SU-DHL-6 (cell line): ENCODE measurements at regions not wholly inside any gene's neighbourhood (a gene's known extent, or its start where the extent isn't known, plus 50 kb on each side); places are given as distances from the start of the nearest gene placed in this dataset.

Experiments
- H2AFZ ChIP-seq: fragments of 200-600 bp; sonication (generic); 2 replicates; pipeline ENCODE4 v1.6.1; 2014; ENCODE audit warnings: low read depth, mild to moderate bottlenecking, moderate library complexity, mixed read lengths, antibody characterized with exemption, low read length; ENCODE audit not compliant: severe bottlenecking
- H3F3A ChIP-seq: fragments of 200-600 bp; shearing (Covaris generic); 2 replicates; pipeline ENCODE4 v1.6.0; 2016; ENCODE audit warnings: antibody characterized with exemption, mild to moderate bottlenecking; ENCODE audit not compliant: insufficient read depth
- H3K27ac ChIP-seq: fragments of 200-600 bp; sonication (generic); 2 replicates; pipeline ENCODE4 v1.5.1; 2016; ENCODE audit warnings: low read depth, mild to moderate bottlenecking, low read length, moderate library complexity, mixed read lengths
- H3K27me3 ChIP-seq: fragments of 200-600 bp; sonication (generic), shearing (Covaris generic); 2 replicates; pipeline ENCODE4 v1.6.0; 2014; ENCODE audit warnings: mild to moderate bottlenecking, low read length
- H3K36me3 ChIP-seq: fragments of 200-600 bp; sonication (generic); 2 replicates; pipeline ENCODE4 v1.6.1; 2014; ENCODE audit warnings: mild to moderate bottlenecking, low read length, mixed read lengths
- H3K4me2 ChIP-seq: fragments of 300-600, 200-600 bp; shearing (Covaris generic), sonication (generic); 2 replicates; pipeline ENCODE4 v1.6.0; 2014; ENCODE audit warnings: low read length, low read depth, mild to moderate bottlenecking; ENCODE audit not compliant: poor library complexity, severe bottlenecking
- H3K4me3 ChIP-seq: fragments of 200-600 bp; sonication (generic); 2 replicates; pipeline ENCODE4 v1.5.1; 2014; ENCODE audit warnings: antibody characterized with exemption, low read length, mild to moderate bottlenecking, mixed read lengths; ENCODE audit not compliant: insufficient read depth, poor library complexity, severe bottlenecking
- H3K79me2 ChIP-seq: fragments of 200-600 bp; sonication (generic); 2 replicates; pipeline ENCODE4 v1.6.1; 2014; ENCODE audit warnings: mild to moderate bottlenecking, low read length, moderate library complexity; ENCODE audit not compliant: insufficient read depth
- H3K9ac ChIP-seq: fragments of 200-600 bp; sonication (generic); 2 replicates; pipeline ENCODE4 v1.7.0; 2014; ENCODE audit warnings: mild to moderate bottlenecking, low read length
- H3K9me2 ChIP-seq: fragments of 200-600 bp; sonication (generic); replicated peaks from 2 replicates; pipeline ENCODE4 v1.6.1; 2014; ENCODE audit warnings: low read length; ENCODE audit not compliant: insufficient read depth
- H3K9me3 ChIP-seq: fragments of 200-600 bp; sonication (generic); 2 replicates; pipeline ENCODE4 v1.6.1; 2014; ENCODE audit warnings: low read length, mixed read lengths; ENCODE audit not compliant: insufficient read depth
- H4K20me1 ChIP-seq: fragments of 200-600 bp; sonication (generic); 2 replicates; pipeline ENCODE4 v1.6.1; 2014; ENCODE audit warnings: low read depth, mild to moderate bottlenecking, antibody characterized with exemption, low read length, moderate library complexity, mixed read lengths
- EZH2phosphoT487 ChIP-seq: fragments of 200-600 bp; sonication (generic), shearing (Covaris generic); conservative IDR thresholded peaks from 2 replicates; pipeline ENCODE4 v1.6.1; 2018; ENCODE audit warnings: mild to moderate bottlenecking, antibody characterized with exemption, low read length, moderate library complexity, mixed read lengths
- TF ChIP-seq, protein P1 (sequence below): fragments of 200-600 bp; sonication (generic); IDR thresholded peaks from one replicate; pipeline ENCODE4 v1.5.1; 2017; ENCODE audit warnings: antibody characterized with exemption, mild to moderate bottlenecking, low read length, moderate library complexity; ENCODE audit not compliant: insufficient read depth, poor library complexity, severe bottlenecking

DNA sequence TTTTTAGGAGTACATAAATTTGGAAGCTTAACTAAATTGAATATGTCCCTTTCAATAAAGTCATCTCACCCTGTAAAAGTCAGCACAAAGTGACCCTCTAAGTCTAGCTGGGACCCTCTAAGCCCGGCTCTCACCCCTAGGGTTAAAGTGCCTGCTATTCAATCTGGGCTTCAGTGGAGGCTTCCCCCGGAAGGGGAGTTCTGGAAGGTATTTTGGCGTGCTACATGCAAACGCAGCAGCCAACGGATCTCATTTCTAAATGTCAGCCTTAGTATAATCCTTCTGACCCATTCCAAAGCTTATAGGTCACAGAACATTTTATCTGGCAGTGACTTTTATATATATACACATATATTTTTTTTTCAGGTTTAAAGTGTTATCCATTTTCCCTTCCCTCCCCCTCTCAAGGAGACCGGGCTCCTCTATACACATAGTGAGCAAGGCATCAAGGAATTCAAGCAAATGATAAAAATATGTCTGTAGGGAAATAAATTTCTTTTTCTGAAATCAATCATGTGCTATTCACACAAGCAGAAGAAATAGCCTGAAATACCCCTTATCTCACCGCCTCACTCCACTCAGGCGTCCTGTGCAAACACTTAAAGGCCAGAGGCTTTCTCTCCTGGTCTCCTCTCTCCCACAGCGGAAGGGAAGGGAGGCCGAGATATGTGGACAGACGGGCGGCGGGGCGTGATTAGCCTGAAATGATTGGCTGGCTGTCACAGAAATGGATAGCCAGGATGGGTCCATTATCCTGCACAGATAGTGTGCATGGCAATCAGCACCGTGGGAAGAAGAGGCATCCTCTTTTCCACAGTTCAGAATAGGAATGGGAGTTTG, 301.7 kb downstream of the GALC start:
- H3F3A ChIP-seq: no peaks in the 10 kb centered on the region
- no peak for TF ChIP-seq EZH2phosphoT487
- TF ChIP-seq, protein P1, sequence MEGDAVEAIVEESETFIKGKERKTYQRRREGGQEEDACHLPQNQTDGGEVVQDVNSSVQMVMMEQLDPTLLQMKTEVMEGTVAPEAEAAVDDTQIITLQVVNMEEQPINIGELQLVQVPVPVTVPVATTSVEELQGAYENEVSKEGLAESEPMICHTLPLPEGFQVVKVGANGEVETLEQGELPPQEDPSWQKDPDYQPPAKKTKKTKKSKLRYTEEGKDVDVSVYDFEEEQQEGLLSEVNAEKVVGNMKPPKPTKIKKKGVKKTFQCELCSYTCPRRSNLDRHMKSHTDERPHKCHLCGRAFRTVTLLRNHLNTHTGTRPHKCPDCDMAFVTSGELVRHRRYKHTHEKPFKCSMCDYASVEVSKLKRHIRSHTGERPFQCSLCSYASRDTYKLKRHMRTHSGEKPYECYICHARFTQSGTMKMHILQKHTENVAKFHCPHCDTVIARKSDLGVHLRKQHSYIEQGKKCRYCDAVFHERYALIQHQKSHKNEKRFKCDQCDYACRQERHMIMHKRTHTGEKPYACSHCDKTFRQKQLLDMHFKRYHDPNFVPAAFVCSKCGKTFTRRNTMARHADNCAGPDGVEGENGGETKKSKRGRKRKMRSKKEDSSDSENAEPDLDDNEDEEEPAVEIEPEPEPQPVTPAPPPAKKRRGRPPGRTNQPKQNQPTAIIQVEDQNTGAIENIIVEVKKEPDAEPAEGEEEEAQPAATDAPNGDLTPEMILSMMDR: no peak
- H3K36me3 ChIP-seq: no peaks in the 10 kb centered on the region

DNA sequence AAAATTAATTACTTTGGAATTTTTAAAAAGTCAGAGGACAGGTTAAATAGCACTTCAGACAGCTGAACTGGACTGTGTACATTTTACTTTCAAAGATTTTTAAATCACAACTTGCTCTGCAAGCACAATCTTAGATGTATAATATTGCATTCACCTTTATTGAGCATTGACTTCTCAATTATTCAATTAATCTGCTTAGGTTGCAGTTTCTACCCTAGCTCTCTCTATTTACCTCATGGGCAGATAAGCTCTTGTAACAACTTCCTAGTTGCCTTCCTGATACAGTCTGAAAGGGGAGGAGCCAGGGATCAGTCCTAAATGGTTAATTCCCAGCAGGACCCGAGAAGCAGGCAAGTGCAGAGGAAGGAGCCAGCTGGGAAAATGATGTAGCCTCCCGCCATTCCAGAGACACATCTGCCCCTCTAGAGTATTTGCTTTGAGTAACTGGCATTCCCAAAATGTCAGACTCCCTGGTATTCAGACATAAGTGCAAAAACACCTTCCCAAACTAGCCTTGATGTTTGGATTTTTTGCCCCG, 302.8 kb downstream of the GALC start:
- no peak overlapping the region for H3K4me2 ChIP-seq
- H3K4me3 ChIP-seq: no peak overlapping the region
- H3F3A ChIP-seq: no peaks in the 10 kb centered on the region
- no peaks in the 10 kb centered on the region for H3K9me3 ChIP-seq
- no peak overlapping the region for H3K27ac ChIP-seq
- H3K9ac ChIP-seq: no peak overlapping the region
- no peaks in the 10 kb centered on the region for H4K20me1 ChIP-seq
- no peaks in the 10 kb centered on the region for H3K27me3 ChIP-seq
- H3K36me3 ChIP-seq: no peaks in the 10 kb centered on the region
- H3K9me2 ChIP-seq: no peaks in the 10 kb centered on the region
- TF ChIP-seq EZH2phosphoT487: no peak
- TF ChIP-seq, protein P1: no peak
- H2AFZ ChIP-seq: no peak overlapping the region
- no peaks in the 10 kb centered on the region for H3K79me2 ChIP-seq

More for the DNA sequence above, 301.7 kb downstream of the GALC start:
- H4K20me1 ChIP-seq: no peaks in the 10 kb centered on the region
- H3K4me2 ChIP-seq: no peak overlapping the region
- H3K4me3 ChIP-seq: no peak overlapping the region
- H3K9ac ChIP-seq: no peak overlapping the region
- H3K27ac ChIP-seq: no peak overlapping the region
- H3K79me2 ChIP-seq: no peaks in the 10 kb centered on the region
- no peak overlapping the region for H2AFZ ChIP-seq
- H3K9me2 ChIP-seq: no peaks in the 10 kb centered on the region
- no peaks in the 10 kb centered on the region for H3K27me3 ChIP-seq
- no peaks in the 10 kb centered on the region for H3K9me3 ChIP-seq

DNA sequence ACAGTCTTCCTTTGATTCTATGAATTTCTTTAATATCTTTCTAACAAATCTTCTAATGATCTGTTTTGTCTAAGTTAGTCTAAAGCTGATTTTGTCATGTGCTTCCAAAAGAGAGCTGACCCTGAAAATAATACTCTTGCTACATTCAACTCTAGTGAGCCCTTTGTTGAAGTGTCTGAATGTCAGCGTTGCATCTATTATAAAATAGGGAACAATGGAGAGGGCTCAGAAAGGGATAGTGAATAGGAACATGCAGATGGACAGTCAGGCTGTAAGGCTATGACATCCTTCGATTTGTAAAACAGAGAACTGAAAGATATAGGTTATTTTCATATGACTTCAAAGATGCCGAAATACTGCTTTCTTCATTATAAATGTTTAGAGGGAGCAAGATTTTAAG, 304.5 kb downstream of the GALC start:
- no peaks in the 10 kb centered on the region for H4K20me1 ChIP-seq
- no peaks in the 10 kb centered on the region for H3K36me3 ChIP-seq
- no peak overlapping the region for H2AFZ ChIP-seq
- H3K9ac ChIP-seq: no peak overlapping the region
- no peak overlapping the region for H3K27ac ChIP-seq
- no peaks in the 10 kb centered on the region for H3K9me2 ChIP-seq
- H3F3A ChIP-seq: no peaks in the 10 kb centered on the region
- no peaks in the 10 kb centered on the region for H3K9me3 ChIP-seq
- TF ChIP-seq EZH2phosphoT487: no peak
- TF ChIP-seq, protein P1: no peak
- no peak overlapping the region for H3K4me2 ChIP-seq
- H3K79me2 ChIP-seq: no peaks in the 10 kb centered on the region
- no peak overlapping the region for H3K4me3 ChIP-seq
- H3K27me3 ChIP-seq: no peaks in the 10 kb centered on the region
